GM12878 (cell line): ENCODE measurements at regions not wholly inside any gene's neighbourhood (a gene's known extent, or its start where the extent isn't known, plus 50 kb on each side); places are given as distances from the start of the nearest gene placed in this dataset.

Experiments used
- ATAC-seq: fragments of 200-7000 bp; cut with Tn5 transposase; 3 replicates; pipeline ENCODE4 v1.9.1; 2020; ENCODE audit warnings: mild to moderate bottlenecking, moderate library complexity
- BruUV-seq: library from RNA; stranded (reverse); fragments of 400-500 nt; replicated peaks from 2 replicates; lab custom pipeline; 2021; lab: Mats Ljungman, UMichigan
- CTCF ChIA-PET: fragments of 300-600 bp; sonication (Branson Sonifier 250); formaldehyde crosslinking; extraction: SDS; loops from one replicate; lab custom pipeline; 2021; ENCODE audit warnings: inconsistent platforms; lab: Yijun Ruan, JAX
- POLR2A ChIA-PET: fragments of 350-600 bp; formaldehyde crosslinking; extraction: SDS; loops from one replicate; lab custom pipeline; 2021; ENCODE audit warnings: inconsistent platforms; lab: Charles Lee
- RAD21 ChIA-PET: fragments of 300-600 bp; sonication (Branson Sonifier 250); formaldehyde crosslinking; loops from one replicate; lab custom pipeline; 2023; ENCODE audit warnings: antibody characterized with exemption; ENCODE audit not compliant: unreplicated experiment; lab: Charles Lee
- SMC1A ChIA-PET: fragments of 300-600 bp; sonication (Branson Sonifier 250); formaldehyde crosslinking; loops from one replicate; lab custom pipeline; 2023; ENCODE audit not compliant: unreplicated experiment, uncharacterized antibody; lab: Charles Lee
- DNase-seq: peaks from one replicate; pipeline ENCODE4 v3.0.0-alpha.2; 2011; ENCODE audit warnings: low read depth, low spot score
- FAIRE-seq: peaks from 3 replicates; lab custom pipeline; 2011; peaks lifted over from hg19 to GRCh38; lab: Jason Lieb, UNC
- H2AFZ ChIP-seq: 2 replicates; pipeline ENCODE4 v1.6.0; 2011; ENCODE audit warnings: low read depth, low read length, control low read depth; ENCODE audit not compliant: control insufficient read depth
- H3K27ac ChIP-seq: 2 replicates; pipeline ENCODE4 v1.5.1; 2011; ENCODE audit warnings: control low read depth; ENCODE audit not compliant: control insufficient read depth, insufficient read depth
- H3K27me3 ChIP-seq, 2 experiments: replicated peaks in 1 of 2; 2 replicates each; pipeline versions ENCODE4 v1.6.0 to v1.6.1; 2011; ENCODE audit warnings: low read length in 1 of 2; ENCODE audit not compliant: control insufficient read depth in 2 of 2, insufficient read depth in 2 of 2
- H3K36me3 ChIP-seq, 2 experiments: 2 replicates each; pipeline ENCODE4 v1.5.1; 2011; ENCODE audit warnings: low read length in 1 of 2; ENCODE audit not compliant: control insufficient read depth in 2 of 2, insufficient read depth in 2 of 2
- H3K4me1 ChIP-seq: 2 replicates; pipeline ENCODE4 v1.6.1; 2011; ENCODE audit warnings: mild to moderate bottlenecking, low read length, moderate library complexity, mixed read lengths; ENCODE audit not compliant: control insufficient read depth, insufficient read depth
- H3K4me2 ChIP-seq: 2 replicates; pipeline ENCODE4 v1.6.0; 2011; ENCODE audit warnings: control low read depth; ENCODE audit not compliant: control insufficient read depth, insufficient read depth
- H3K4me3 ChIP-seq: fragments of 200-600 bp; sonication (generic); 2 replicates; pipeline ENCODE4 v1.5.1; 2016
- H3K79me2 ChIP-seq: 2 replicates; pipeline ENCODE4 v1.6.0; 2011; ENCODE audit warnings: low read length; ENCODE audit not compliant: control insufficient read depth, insufficient read depth
- H3K9ac ChIP-seq: 2 replicates; pipeline ENCODE4 v1.8.0; 2011; ENCODE audit warnings: low read length, control low read depth, mixed read lengths; ENCODE audit not compliant: control insufficient read depth, insufficient read depth
- H3K9me3 ChIP-seq: replicated peaks from 3 replicates; pipeline ENCODE4 v1.5.1; 2011; ENCODE audit warnings: mild to moderate bottlenecking, low read length; ENCODE audit not compliant: control insufficient read depth, insufficient read depth
- H4K20me1 ChIP-seq: 2 replicates; pipeline ENCODE4 v1.6.0; 2011; ENCODE audit not compliant: control insufficient read depth, insufficient read depth
- CTCF ChIP-seq, 3 experiments: IDR thresholded peaks in 2 of 3; conservative IDR thresholded peaks in 1 of 3; 2 replicates each; pipeline ENCODE4 v1.5.1; 2011; ENCODE audit warnings: low read depth in 3 of 3, low read length in 3 of 3, mild to moderate bottlenecking in 3 of 3, control low read depth in 2 of 3, moderate library complexity in 2 of 3, inconsistent platforms in 1 of 3, mixed read lengths in 1 of 3; ENCODE audit not compliant: control insufficient read depth in 2 of 3, insufficient read depth in 1 of 3; ENCODE audit errors: extremely low read depth in 1 of 3
- EED ChIP-seq: sonication (generic); IDR thresholded peaks from 2 replicates; pipeline ENCODE4 v1.6.1; 2016; ENCODE audit warnings: antibody characterized with exemption, low read depth
- EGR1 ChIP-seq, 2 experiments: IDR thresholded peaks; 1 replicate in 1 of 2; 2 replicates in 1 of 2; pipeline ENCODE4 v1.6.1; 2011 to 2012; ENCODE audit warnings: low read depth in 2 of 2, low read length in 2 of 2, borderline replicate concordance in 1 of 2, mild to moderate bottlenecking in 1 of 2, moderate library complexity in 1 of 2
- ELK1 ChIP-seq: IDR thresholded peaks from 2 replicates; pipeline ENCODE4 v1.6.1; 2012; ENCODE audit warnings: low read depth, low read length, improper control_type of control experiment
- HDGF ChIP-seq: fragments of 450-650 bp; IDR thresholded peaks from 2 replicates; pipeline ENCODE4 v1.6.1; 2016; ENCODE audit warnings: antibody characterized with exemption
- MEF2B ChIP-seq: fragments of 450-650 bp; IDR thresholded peaks from 2 replicates; pipeline ENCODE4 v1.6.1; 2018; ENCODE audit warnings: mild to moderate bottlenecking, moderate library complexity; ENCODE audit not compliant: partially characterized antibody, poor library complexity, severe bottlenecking
- MLLT1 ChIP-seq: fragments of 450-650 bp; IDR thresholded peaks from 2 replicates; pipeline ENCODE4 v1.6.1; 2016; ENCODE audit warnings: mild to moderate bottlenecking
- NRF1 ChIP-seq: conservative IDR thresholded peaks from 2 replicates; pipeline ENCODE4 v1.6.1; 2011; ENCODE audit warnings: mild to moderate bottlenecking, low read depth, low read length, improper control_type of control experiment
- PAX8 ChIP-seq: fragments of 450-650 bp; IDR thresholded peaks from 2 replicates; pipeline ENCODE4 v1.6.1; 2017; ENCODE audit warnings: mild to moderate bottlenecking, moderate library complexity
- POLR2AphosphoS2 ChIP-seq: IDR thresholded peaks from 2 replicates; pipeline ENCODE4 v1.6.1; 2011; ENCODE audit warnings: low read depth, mild to moderate bottlenecking, low read length, improper control_type of control experiment, moderate library complexity
- SKIL ChIP-seq: fragments of 450-650 bp; IDR thresholded peaks from 2 replicates; pipeline ENCODE4 v1.6.1; 2017; ENCODE audit warnings: mild to moderate bottlenecking, low read depth, inconsistent platforms; ENCODE audit not compliant: poor library complexity, severe bottlenecking
- STAT1 ChIP-seq: fragments of 450-650 bp; conservative IDR thresholded peaks from 2 replicates; pipeline ENCODE4 v1.6.1; 2014; ENCODE audit warnings: antibody characterized with exemption, mild to moderate bottlenecking
- TCF3 ChIP-seq: IDR thresholded peaks from 2 replicates; pipeline ENCODE4 v1.6.1; 2012; ENCODE audit warnings: low read depth, mild to moderate bottlenecking, low read length, borderline replicate concordance; ENCODE audit not compliant: insufficient read depth
- YBX1 ChIP-seq: fragments of 450-650 bp; IDR thresholded peaks from 2 replicates; pipeline ENCODE4 v1.6.1; 2016; ENCODE audit warnings: antibody characterized with exemption
- WGBS: methylation state at CpG from one replicate; pipeline ENCODE4 v1.1.6; 2016; ENCODE audit warnings: low lambda C conversion rate; ENCODE audit not compliant: insufficient replicate concordance, insufficient coverage; ENCODE audit errors: missing lambda C conversion rate; 5-methylcytosine and 5-hydroxymethylcytosine counted together
- in situ Hi-C: fragments of 300-500 bp; cut with MboI; formaldehyde crosslinking; loops from 9 replicates; pipeline ENCODE4 v1.14.3; 2018; ENCODE audit warnings: mixed read lengths
- intact Hi-C: fragments of 100-400 bp; cut with micrococcal nuclease; formaldehyde crosslinking; loops from one replicate; pipeline ENCODE4 v1.14.2; 2022; ENCODE audit not compliant: unreplicated experiment

DNA sequence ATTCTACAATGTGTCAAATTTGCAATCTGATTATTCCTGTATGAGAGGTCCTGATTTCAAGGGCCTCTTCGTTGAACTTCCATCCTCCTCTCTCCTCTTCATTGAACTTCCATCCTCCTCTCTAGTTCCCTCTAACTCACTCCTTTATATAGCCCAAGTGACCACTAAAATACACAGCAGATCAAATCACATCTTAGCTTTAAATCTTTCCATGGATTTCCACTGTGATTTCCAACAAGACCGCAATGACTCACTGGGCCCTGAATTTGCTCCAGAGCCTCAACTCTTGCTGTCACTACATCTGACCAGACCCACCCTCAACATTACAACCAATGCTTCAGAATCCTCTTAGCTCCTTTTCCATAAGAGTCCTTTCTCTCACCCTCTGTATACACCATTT, 59.1 kb upstream of the TMEM252 start:
- intact Hi-C loops, result no loop called here
- no peaks in the 10 kb centered on the region for H3K36me3 ChIP-seq
- no peaks in the 10 kb centered on the region for H4K20me1 ChIP-seq
- no peaks in the 10 kb centered on the region for H3K4me1 ChIP-seq
- TF ChIP-seq MLLT1, result no peak
- no peak for TF ChIP-seq EGR1 (IDR thresholded peaks at IDR 0.05; ENCODE audit: borderline replicate concordance in 1 of 2, low read depth in 2 of 2, low read length in 2 of 2)
- TF ChIP-seq SKIL, result no peak
- no peak for TF ChIP-seq EED
- no peak for TF ChIP-seq NRF1
- TF ChIP-seq STAT1, result no peak
- TF ChIP-seq TCF3, result no peak
- no peak for TF ChIP-seq MEF2B
- TF ChIP-seq CTCF (IDR thresholded peaks at IDR 0.05 in 2 of 3, conservative IDR thresholded peaks at IDR 0.05 in 1 of 3; ENCODE audit: control insufficient read depth in 2 of 3, extremely low read depth in 1 of 3, insufficient read depth in 1 of 3, low read depth in 3 of 3, low read length in 3 of 3), result no peak
- no peak for TF ChIP-seq YBX1
- no peak for TF ChIP-seq ELK1
- TF ChIP-seq PAX8, result no peak
- no peak for TF ChIP-seq POLR2AphosphoS2
- no peak for TF ChIP-seq HDGF
- TF ChIP-seq, all 136 proteins: peak for 0
- H3K27me3 ChIP-seq, result peaks cover 0 to 1% of the 10 kb centered on the region in 2 experiments; a peak in 3 of 4 replicates
- no peak overlapping the region for H3K4me3 ChIP-seq
- no peak overlapping the region for H3K9ac ChIP-seq
- H3K9me3 ChIP-seq, result no peaks in the 10 kb centered on the region; the same call in 2 of the 3 replicates
- ChIA-PET RAD21 (no interaction called here), SMC1A (no interaction called here), POLR2A (no interaction called here), CTCF (interaction anchor here (1.4 kb wide), 1 partner anchor 86 kb away, joined by 3 read pairs; no protein-coding TSS in a partner anchor)
- H2AFZ ChIP-seq, result no peak overlapping the region
- H3K4me2 ChIP-seq, result no peak overlapping the region
- ATAC-seq (no peak), DNase-seq (no peak), FAIRE-seq (no peak)
- 48% methylated on average over 2 of the region's 2 CpGs for WGBS
- BruUV-seq, result no TSS peak
- no peaks in the 10 kb centered on the region for H3K79me2 ChIP-seq
- in situ Hi-C loops, result no loop called here
- no peak overlapping the region for H3K27ac ChIP-seq
